NCI-H526 treated with DMSO at 0.1 percent for 48 hours (cell line): ENCODE measurements at regions not wholly inside any gene's neighbourhood (a gene's known extent, or its start where the extent isn't known, plus 50 kb on each side); places are given as distances from the start of the nearest gene placed in this dataset.
A peak's percentile ranks its signal among the peaks of the same experiment; 100 is the strongest.
"Not testable (repeated sequence)": the region's sequence is repeated elsewhere in the genome, so short reads cannot be mapped to it uniquely, and the experiment has no call there.

ENCODE experiments used
- DNase-seq: peaks from one replicate; lab custom pipeline; 2025; lab: John Stamatoyannopoulos, UW

GRCh38 chr4:174009686-174010451 lies 273.6 kb downstream of the FBXO8 start:
- DNase-seq = no peak

GRCh38 chr4:174005422-174005821 lies 278.0 kb downstream of the FBXO8 start:
- DNase-seq = no peak

GRCh38 chr4:173998471-173999144 lies 284.9 kb downstream of the FBXO8 start:
- DNase-seq = no peak

- DNase-seq = not testable (repeated sequence)
Observed at GRCh38 chr4:173995779-173996178, 287.7 kb downstream of the FBXO8 start.

GRCh38 chr4:173991814-173992213 lies 291.7 kb downstream of the FBXO8 start:
- no peak for DNase-seq

- DNase-seq = no peak
Observed at GRCh38 chr4:173991316-173991715, 292.2 kb downstream of the FBXO8 start.

- no peak for DNase-seq
Observed at GRCh38 chr4:173990869-173991210, 292.6 kb downstream of the FBXO8 start.

- peak; percentile 19 for DNase-seq
Observed at GRCh38 chr4:173990126-173990868, 293.2 kb downstream of the FBXO8 start.

GRCh38 chr4:173963523-173963922 lies 319.9 kb downstream of the FBXO8 start:
- not testable (repeated sequence) for DNase-seq

GRCh38 chr4:173960398-173960797 lies 323.1 kb downstream of the FBXO8 start:
- DNase-seq = no peak

- no peak for DNase-seq
Observed at GRCh38 chr4:173958445-173958844, 325.0 kb downstream of the FBXO8 start.

- DNase-seq = no peak
Observed at GRCh38 chr4:173943547-173943946, 339.9 kb downstream of the FBXO8 start.

GRCh38 chr4:173940146-173940545 lies 343.3 kb downstream of the FBXO8 start:
- no peak for DNase-seq

GRCh38 chr4:173937631-173938270 lies 345.7 kb downstream of the FBXO8 start:
- no peak for DNase-seq

- no peak for DNase-seq
Observed at GRCh38 chr4:173936861-173937260, 346.6 kb downstream of the FBXO8 start.

GRCh38 chr4:173935622-173936405 lies 347.7 kb downstream of the FBXO8 start:
- no peak for DNase-seq

GRCh38 chr4:173934933-173935620 lies 348.4 kb downstream of the FBXO8 start:
- DNase-seq = no peak

GRCh38 chr4:173934201-173934600 lies 349.3 kb downstream of the FBXO8 start:
- DNase-seq = no peak

GRCh38 chr4:173932701-173933100 lies 350.8 kb downstream of the FBXO8 start:
- no peak for DNase-seq

- no peak for DNase-seq
Observed at GRCh38 chr4:173930329-173930967, 353.0 kb downstream of the FBXO8 start.

- no peak for DNase-seq
Observed at GRCh38 chr4:173929921-173930320, 353.5 kb downstream of the FBXO8 start.
